Stimulated activated CD4-positive, alpha-beta T cell treated with anti-CD3 and anti-CD28 coated beads, Interleukin-1b, Interleukin-23, amount 100 ng/mL, for 4 hours (primary cell): ENCODE measurements at regions not wholly inside any gene's neighbourhood (a gene's known extent, or its start where the extent isn't known, plus 50 kb on each side); places are given as distances from the start of the nearest gene placed in this dataset.

Experiments used
- DNase-seq, 2 donors: peaks; one replicate each; pipeline ENCODE4 v3.0.0-alpha.2; 2020; ENCODE audit warnings: low read depth in 2 of 2

- no peak for DNase-seq
These were observed 77.4 kb downstream of the PSMG1 start for GRCh38 chr21:39105836-39106235.

DNA sequence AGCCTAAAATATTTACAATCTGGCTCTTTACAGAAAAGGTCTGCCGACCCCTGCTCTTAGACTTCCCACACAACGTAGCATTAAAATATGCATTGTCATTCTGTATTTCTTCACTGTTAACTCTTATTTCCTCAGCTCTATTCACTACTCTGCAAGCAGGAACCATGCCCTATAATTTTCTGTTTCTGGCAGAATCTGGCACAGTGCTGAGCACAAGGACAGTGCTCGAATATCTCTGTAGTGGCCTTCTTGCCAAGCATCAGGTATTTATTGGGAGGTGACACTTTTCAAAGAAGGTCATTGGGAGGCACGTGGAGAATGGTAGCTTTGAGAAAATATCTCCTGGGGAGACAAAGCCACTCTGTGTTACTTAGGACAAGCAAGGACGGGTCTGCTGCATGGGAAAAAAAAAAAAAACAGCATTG, 77.9 kb downstream of the PSMG1 start:
- DNase-seq, result no peak

DNA sequence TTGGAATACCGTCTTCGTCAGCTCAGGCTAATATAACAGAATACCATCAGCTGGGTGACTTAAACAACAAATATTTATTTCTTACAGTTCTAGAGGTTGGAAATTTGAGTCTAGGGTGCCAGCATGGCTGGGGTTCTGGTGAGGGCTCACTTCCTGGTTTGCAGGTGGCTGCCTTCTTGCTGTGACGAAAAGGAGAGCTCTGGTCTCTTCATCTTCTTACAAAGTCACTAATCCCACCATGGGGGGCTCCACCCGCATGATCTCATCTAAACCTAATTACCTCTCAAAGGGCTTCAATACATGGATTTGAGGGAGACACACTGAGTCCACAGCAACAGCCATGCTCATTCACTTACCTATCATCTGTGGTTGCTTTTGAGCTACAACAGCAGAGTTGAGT, 78.3 kb downstream of the PSMG1 start:
- DNase-seq, result no peak

GRCh38 chr21:39103689-39104088, 79.6 kb downstream of the PSMG1 start:
- DNase-seq, result no peak

DNA sequence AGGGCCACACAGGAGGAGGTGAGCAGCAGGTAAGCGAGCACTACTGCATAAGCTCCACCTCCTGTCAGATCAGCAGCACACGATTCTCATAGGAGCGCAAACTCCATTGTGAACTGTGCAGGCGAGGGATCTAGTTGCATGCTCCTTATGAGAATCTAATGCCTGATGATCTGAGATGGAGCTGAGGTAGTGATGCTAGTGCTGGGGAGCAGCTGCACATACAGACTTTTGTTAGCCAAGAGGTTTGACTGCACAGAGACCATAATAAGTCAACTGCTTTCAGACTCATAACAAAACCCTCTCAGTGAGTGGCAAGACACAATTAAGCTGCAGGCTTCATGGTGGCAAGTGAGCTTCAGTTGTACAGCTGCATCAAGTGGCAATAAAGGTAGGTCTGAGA, 83.4 kb downstream of the PSMG1 start:
- no peak for DNase-seq

DNA sequence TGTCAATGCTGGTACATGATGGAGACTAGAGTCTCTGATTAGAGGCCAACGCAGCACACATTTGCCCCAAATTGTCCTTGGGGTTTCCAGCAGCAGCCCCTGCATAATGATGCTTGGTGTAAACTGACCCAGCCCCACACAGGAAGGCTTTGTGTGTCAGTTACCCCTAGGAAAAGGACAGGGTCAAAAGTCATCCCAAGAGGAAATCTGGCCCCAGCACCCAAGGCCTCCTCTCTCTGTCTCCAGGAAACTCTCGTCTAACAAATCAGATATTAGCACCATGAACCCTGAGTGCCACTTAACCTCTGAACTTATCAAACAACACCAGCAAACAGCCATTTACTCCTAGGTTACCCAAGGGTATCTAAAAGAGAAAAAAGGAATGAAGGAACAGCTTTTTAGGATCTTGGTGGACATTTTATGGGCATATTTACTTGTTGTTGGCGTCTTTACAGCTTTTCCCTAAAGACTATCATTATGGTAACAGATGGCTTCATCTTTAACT, 84.5 kb downstream of the PSMG1 start:
- DNase-seq, result no peak

GRCh38 chr21:39097981-39098380, 85.3 kb downstream of the PSMG1 start:
- DNase-seq, result no peak

DNA sequence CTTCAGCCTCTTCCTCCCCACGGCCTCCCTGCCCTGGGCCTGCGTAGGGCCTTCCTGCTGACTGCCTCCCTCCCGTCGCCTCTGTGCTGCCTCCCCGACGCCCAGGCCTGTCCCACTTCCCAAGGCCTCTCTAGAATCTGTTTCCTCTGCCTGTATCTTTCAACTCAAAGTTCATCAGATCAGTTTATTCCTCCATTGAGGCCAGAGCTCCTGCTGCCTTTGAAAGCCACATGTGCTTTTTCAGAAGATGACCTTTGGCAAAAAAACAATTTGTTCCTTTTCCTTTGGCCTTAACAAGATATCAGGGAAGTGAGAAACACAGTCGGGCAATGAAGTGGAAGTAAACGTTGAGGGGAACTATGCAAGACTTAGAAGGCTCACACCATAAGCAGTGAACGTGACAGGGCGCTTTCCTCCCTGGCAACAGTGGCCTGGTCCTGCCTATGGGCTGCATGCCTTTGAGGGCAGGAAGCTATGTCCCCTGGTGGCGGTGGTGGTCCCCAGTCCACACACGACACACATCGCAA, 85.9 kb downstream of the PSMG1 start:
- DNase-seq, result no peak

GRCh38 chr21:39096754-39097153, 86.5 kb downstream of the PSMG1 start:
- no peak for DNase-seq

GRCh38 chr21:39095681-39096080, 87.6 kb downstream of the PSMG1 start:
- DNase-seq, result no peak

DNA sequence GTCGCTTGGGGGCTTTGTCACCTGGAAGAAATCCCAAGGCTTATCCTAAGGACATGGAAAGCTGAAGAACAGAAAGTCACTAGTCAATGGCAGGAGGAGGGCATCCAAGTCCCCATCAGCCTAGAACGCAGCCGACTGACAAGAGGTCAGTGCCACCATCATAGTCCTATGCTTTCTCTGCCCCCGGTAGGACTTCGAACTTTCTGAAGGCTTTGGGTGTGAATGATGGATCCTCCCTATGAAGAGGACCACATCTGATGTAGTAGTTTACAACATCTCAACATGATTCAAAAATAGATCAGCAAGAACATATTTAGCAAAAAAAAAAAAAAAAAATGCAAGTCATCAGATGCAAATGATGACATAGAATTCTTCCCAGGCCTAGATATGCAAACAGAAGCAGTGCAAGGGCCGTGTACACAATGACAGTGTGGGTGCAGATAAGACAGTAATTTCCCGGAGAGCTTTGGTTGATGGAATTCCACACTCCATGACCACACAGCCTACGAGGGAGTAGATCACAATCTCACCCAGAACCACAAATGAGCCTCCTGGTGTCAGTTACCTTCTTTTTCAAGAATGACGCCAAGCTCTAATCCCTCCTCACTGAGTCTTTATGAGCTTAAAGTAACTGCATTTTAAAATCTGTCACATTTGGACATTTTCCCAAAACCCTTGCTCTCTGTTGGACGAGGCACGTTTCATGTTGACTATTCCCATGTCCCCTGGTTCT, 88.2 kb downstream of the PSMG1 start:
- no peak for DNase-seq

DNA sequence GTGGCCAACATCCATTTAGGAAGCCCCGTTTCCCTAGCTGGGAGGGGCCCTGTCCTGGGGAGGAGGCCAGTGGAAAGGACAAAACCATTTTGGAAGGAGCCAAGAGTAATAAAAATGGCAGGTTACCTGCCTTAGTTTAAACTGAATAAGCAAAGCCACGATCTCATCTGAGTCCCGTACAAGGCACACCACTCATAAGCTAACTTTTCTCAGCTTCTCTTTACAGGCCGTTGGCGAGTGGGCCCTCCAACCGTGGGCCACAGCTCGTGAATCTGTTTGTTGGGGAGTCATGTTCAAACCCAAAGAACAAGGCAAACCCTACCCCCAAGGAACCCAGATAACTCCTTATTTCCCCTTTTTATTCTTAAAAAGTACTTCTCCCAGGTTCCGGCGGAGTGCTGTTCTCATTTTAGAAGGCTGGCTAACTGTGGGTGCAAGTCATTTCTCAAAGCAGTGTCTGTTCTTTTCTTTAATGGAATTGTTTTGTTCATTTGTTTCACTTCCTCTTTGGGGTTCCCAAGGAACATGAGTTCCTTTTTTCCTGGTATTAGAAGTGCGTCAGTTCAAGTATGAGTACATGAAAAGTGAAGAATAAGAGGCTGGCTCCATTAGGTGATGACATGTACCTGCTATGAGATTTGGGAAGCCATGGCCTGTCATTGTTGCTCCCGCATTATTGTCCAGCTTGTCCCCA, 89.0 kb downstream of the PSMG1 start:
- no peak for DNase-seq

DNA sequence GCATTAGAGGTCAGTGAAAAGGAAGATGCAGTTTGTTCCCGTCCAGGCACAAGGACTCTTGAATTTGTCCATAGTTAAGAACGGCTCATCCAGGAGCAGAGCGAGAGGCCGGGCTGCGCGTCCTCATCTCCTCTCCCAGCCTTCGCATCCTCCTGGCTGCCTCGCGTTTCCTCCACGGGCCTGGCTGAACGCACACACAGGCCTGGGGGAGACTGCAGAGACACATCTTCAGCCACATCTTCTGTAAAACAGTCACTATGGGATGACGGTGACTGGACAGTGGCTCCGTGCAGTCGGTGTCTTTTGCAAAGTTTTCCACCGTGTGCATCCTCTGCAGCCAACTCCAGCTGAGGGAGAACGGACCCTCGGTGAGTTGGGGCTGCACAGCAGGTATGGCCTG, 89.7 kb downstream of the PSMG1 start:
- no peak for DNase-seq

DNA sequence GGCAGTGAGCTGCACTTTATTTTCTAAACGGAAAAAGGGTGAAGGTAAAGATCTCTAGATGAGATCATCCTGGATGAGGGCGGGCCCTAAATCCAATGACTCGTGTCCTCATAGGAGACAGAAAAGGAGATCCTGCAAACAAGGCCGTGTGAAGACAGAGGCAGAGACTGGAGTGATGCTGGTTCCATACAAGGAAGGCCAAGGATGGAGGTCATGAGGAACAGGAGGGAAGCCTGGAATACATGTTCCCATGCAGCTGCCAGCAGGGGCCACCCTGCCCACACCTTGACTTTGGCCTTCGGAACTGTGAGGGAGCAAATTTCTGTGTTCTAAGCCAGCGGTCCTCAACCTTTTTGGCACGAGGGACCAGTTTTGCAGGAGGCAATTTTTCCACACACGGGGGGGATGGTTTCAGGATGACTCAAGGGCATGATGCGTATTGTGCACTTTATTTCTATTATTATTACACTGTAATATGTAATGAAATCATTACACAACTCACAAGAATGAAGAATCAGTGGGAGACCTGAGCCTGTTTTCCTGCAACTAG, 94.3 kb downstream of the PSMG1 start:
- DNase-seq, result no peak

GRCh38 chr21:39088031-39088370, 95.2 kb downstream of the PSMG1 start:
- no peak for DNase-seq

- no peak for DNase-seq
These were observed 95.8 kb downstream of the PSMG1 start for GRCh38 chr21:39087238-39088030.

- no peak for DNase-seq
These were observed 96.7 kb downstream of the PSMG1 start for GRCh38 chr21:39086547-39086946.

GRCh38 chr21:39085843-39086405, 97.3 kb downstream of the PSMG1 start:
- no peak for DNase-seq

DNA sequence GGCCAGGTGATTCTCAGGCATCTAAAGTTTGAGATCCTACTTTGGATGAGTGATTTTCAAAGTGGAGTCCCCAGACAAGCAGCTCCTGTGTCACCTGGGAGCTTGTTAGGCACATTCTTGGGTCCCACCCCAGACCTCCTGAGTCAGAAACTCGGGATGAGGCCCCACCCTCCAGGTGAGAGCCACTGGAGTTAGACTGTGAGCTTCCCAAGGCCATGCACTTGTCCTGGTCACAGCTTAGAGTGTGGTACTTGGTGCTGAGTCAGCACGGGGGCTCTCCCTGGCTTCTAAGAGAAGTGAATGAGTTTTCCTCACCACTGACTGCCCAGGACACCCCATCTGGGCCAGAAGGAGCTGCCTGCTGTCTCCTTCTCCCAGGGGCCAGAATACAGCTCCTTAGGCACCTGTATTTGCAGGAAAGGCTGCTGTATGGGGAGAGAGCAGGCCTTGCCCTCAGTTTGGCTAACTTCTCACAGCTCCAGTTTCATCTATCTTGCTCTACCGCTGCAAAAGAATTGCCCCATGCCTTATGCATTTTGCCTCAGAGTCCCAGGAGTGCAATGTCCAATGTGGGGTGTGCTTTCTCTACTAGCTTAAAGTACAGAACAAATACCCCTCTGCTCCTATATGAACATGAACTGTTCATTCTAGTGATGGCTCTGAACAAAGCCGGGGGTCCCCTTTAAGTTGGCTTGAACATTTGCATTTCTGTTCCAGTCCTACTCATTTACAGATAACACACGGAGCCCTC, 98.1 kb downstream of the PSMG1 start:
- no peak for DNase-seq

DNA sequence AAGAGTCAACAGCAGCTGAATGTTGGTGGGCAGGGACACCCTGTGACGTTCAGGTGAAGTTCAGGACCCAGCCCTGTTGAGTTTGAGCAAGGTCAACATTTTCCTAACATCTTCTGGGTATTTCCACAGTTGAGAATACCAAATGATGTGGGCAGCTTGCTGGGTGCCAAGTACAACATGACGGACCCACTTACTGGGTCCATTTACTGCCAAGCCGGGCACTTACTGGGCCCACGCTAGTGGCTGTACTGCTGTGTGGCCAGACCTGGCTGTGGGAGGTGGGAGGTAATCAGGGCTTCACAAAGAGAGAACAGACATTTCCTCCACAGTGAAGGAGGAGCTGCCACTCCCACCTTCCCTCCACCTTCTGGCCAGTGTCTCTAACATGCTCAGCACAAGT, 99.2 kb downstream of the PSMG1 start:
- DNase-seq, result no peak

GRCh38 chr21:39083377-39084008, 99.8 kb downstream of the PSMG1 start:
- DNase-seq, result no peak
